ENCODE measurements at regions not wholly inside any gene's neighbourhood (a gene's known extent, or its start where the extent isn't known, plus 50 kb on each side); places are given as distances from the start of the nearest gene placed in this dataset.

- H3K27ac ChIP-seq, result no peak overlapping the region
These were observed 113.7 kb upstream of the NECTIN1 start for GRCh38 chr11:119842731-119843130.

GRCh38 chr11:119839476-119840133, 110.6 kb upstream of the NECTIN1 start:
- H3K4me1 ChIP-seq (ENCODE audit: control insufficient read depth in 1 of 2, low read depth in 2 of 2), result peaks cover 0 to 5% of the 10 kb centered on the region in 2 donors
- H3K27ac ChIP-seq, result no peak overlapping the region
- no peak for ATAC-seq (ENCODE audit: insufficient number of reproducible peaks, low FRiP score, low read depth)
- no peak for DNase-seq (ENCODE audit: low spot score)
- H3K4me3 ChIP-seq, result no peak overlapping the region
- no peaks in the 10 kb centered on the region for H3K9me3 ChIP-seq
- TF ChIP-seq CTCF (IDR thresholded peaks at IDR 0.05), result no peak
- H3K36me3 ChIP-seq, result no peaks in the 10 kb centered on the region
- no peaks in the 10 kb centered on the region for H3K27me3 ChIP-seq (replicated peaks; ENCODE audit: insufficient read depth)

More at GRCh38 chr11:119842731-119843130, 113.7 kb upstream of the NECTIN1 start:
- DNase-seq (ENCODE audit: low spot score) (no peak), ATAC-seq (ENCODE audit: insufficient number of reproducible peaks, low FRiP score, low read depth) (no peak)
- no peak overlapping the region for H3K4me3 ChIP-seq
- no peaks in the 10 kb centered on the region for H3K27me3 ChIP-seq (replicated peaks; ENCODE audit: insufficient read depth)
- H3K4me1 ChIP-seq (ENCODE audit: control insufficient read depth in 1 of 2, low read depth in 2 of 2), result no peaks in the 10 kb centered on the region
- H3K9me3 ChIP-seq, result peaks cover 7% of the 10 kb centered on the region
- TF ChIP-seq CTCF (IDR thresholded peaks at IDR 0.05), result no peak
- no peaks in the 10 kb centered on the region for H3K36me3 ChIP-seq

GRCh38 chr11:119835753-119836152, 106.8 kb upstream of the NECTIN1 start:
- no peaks in the 10 kb centered on the region for H3K27me3 ChIP-seq (replicated peaks; ENCODE audit: insufficient read depth)
- ATAC-seq (ENCODE audit: insufficient number of reproducible peaks, low FRiP score, low read depth) (no peak), DNase-seq (ENCODE audit: low spot score) (no peak)
- TF ChIP-seq CTCF (IDR thresholded peaks at IDR 0.05), result no peak
- no peaks in the 10 kb centered on the region for H3K36me3 ChIP-seq
- H3K4me1 ChIP-seq (ENCODE audit: control insufficient read depth in 1 of 2, low read depth in 2 of 2), result peaks cover 0 to 5% of the 10 kb centered on the region in 2 donors
- H3K4me3 ChIP-seq, result no peak overlapping the region
- no peak overlapping the region for H3K27ac ChIP-seq
- H3K9me3 ChIP-seq, result no peaks in the 10 kb centered on the region

GRCh38 chr11:119832202-119832935, 103.4 kb upstream of the NECTIN1 start:
- no peaks in the 10 kb centered on the region for H3K36me3 ChIP-seq
- no peak for DNase-seq (ENCODE audit: low spot score)
- H3K27ac ChIP-seq, result no peak overlapping the region
- TF ChIP-seq CTCF (IDR thresholded peaks at IDR 0.05), result no peak
- no peaks in the 10 kb centered on the region for H3K9me3 ChIP-seq
- no peak for ATAC-seq (ENCODE audit: insufficient number of reproducible peaks, low FRiP score, low read depth)
- peaks cover 0 to 5% of the 10 kb centered on the region in 2 donors for H3K4me1 ChIP-seq (ENCODE audit: control insufficient read depth in 1 of 2, low read depth in 2 of 2)
- no peaks in the 10 kb centered on the region for H3K27me3 ChIP-seq (replicated peaks; ENCODE audit: insufficient read depth)
- H3K4me3 ChIP-seq, result no peak overlapping the region

- H3K4me3 ChIP-seq, result no peak overlapping the region
- ATAC-seq (ENCODE audit: insufficient number of reproducible peaks, low FRiP score, low read depth) (no peak), DNase-seq (ENCODE audit: low spot score) (no peak)
- H3K27ac ChIP-seq, result no peak overlapping the region
- H3K4me1 ChIP-seq (ENCODE audit: control insufficient read depth in 1 of 2, low read depth in 2 of 2), result peaks cover 0 to 5% of the 10 kb centered on the region in 2 donors
- no peaks in the 10 kb centered on the region for H3K27me3 ChIP-seq (replicated peaks; ENCODE audit: insufficient read depth)
- H3K36me3 ChIP-seq, result no peaks in the 10 kb centered on the region
- no peaks in the 10 kb centered on the region for H3K9me3 ChIP-seq
- TF ChIP-seq CTCF (IDR thresholded peaks at IDR 0.05), result no peak
These were observed 102.0 kb upstream of the NECTIN1 start for GRCh38 chr11:119831011-119831410.
